ENCODE measurements at regions not wholly inside any gene's neighbourhood (a gene's known extent, or its start where the extent isn't known, plus 50 kb on each side); places are given as distances from the start of the nearest gene placed in this dataset.

- TF ChIP-seq EZH2 (IDR thresholded peaks at IDR 0.05) = no peak
- no peak for TF ChIP-seq CTCF (IDR thresholded peaks at IDR 0.05 in 2 of 3, conservative IDR thresholded peaks at IDR 0.05 in 1 of 3; ENCODE audit: borderline replicate concordance in 1 of 3, insufficient read depth in 1 of 3, low read depth in 2 of 3, low read length in 2 of 3)
- TF ChIP-seq POLR2A (IDR thresholded peaks at IDR 0.05; ENCODE audit: borderline replicate concordance, extremely low read depth, insufficient read depth, insufficient read length) = no peak
- TF ChIP-seq ELF1 (IDR thresholded peaks at IDR 0.05; ENCODE audit: borderline replicate concordance, low read depth) = no peak
- no peak for TF ChIP-seq ATF3 (IDR thresholded peaks at IDR 0.05)
- TF ChIP-seq REST (IDR thresholded peaks at IDR 0.05; ENCODE audit: low read depth) = no peak
- TF ChIP-seq CEBPB (IDR thresholded peaks at IDR 0.05; ENCODE audit: low read depth) = no peak
- TF ChIP-seq EZH2phosphoT487 (IDR thresholded peaks at IDR 0.05; ENCODE audit: borderline replicate concordance) = no peak
- TF ChIP-seq ZBTB33 (IDR thresholded peaks at IDR 0.05; ENCODE audit: extremely low read depth, insufficient replicate concordance, low read length) = no peak
- no peak for TF ChIP-seq YY1 (IDR thresholded peaks at IDR 0.05; ENCODE audit: extremely low read depth, insufficient replicate concordance, low read depth, low read length)
Observed at GRCh38 chr6:14434916-14435690, 317.5 kb downstream of the CD83 start.

Data from HCT116 (cell line).